GM19328 (cell line): ENCODE measurements at regions not wholly inside any gene's neighbourhood (a gene's known extent, or its start where the extent isn't known, plus 50 kb on each side); places are given as distances from the start of the nearest gene placed in this dataset.
"Not testable (repeated sequence)": the region's sequence is repeated elsewhere in the genome, so short reads cannot be mapped to it uniquely, and the experiment has no call there.

Experiments
- ATAC-seq: cut with Tn5 transposase; IDR thresholded peaks from one replicate; pipeline ENCODE4 v1.9.1; 2021; ENCODE audit warnings: mild to moderate bottlenecking, moderate library complexity; ENCODE audit not compliant: unreplicated experiment

DNA sequence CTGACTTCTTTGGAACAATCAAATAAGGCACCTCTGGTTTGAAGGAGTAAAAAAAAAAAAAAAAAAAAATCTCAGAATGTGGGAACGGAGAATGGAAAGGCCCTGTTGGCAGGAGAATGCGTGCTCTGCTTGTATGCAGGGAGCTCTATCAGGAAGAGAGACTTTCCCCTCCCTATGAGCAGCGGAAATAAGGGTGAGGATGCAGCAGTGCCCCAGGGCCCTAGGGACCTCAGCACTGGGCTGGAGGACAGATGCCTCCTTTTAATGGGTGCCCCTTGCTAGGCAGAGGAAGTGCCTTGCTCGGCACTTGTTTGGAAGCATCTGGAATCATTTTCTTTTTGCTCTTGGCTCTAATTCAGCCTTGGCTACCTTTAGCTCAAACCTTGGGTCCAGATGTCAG lies 283.4 kb upstream of the NBPF12 start:
- not testable (repeated sequence) for ATAC-seq

DNA sequence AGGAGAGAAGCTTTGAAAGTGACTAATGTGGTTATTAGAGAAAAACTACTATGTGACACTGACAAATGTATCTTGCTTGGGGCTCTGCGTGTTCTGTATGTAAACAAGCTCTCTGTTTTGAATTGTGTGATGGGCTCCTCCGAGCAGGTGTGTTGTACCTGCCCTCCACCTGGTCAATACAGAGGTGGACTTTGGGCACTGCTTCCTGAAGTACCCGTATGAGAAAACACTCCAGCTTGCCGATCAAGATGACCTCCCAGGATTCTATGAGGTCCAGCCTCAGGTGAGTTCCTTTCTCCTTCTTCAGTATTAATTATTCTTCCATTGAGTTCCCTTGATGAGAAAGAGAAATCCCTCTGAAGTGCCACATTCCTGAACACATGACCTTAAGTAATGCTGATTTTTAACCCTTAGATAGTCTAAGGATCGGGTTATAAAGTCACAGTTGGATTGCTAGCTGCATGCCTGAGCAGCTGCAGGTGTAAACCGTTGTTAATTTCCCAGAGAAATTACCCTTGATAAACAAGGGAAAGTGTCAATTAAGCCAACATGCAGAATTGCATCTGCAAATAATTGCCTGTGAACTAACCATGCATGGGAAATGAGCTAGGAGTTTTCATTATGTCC lies 292.0 kb upstream of the NBPF12 start:
- not testable (repeated sequence) for ATAC-seq

DNA sequence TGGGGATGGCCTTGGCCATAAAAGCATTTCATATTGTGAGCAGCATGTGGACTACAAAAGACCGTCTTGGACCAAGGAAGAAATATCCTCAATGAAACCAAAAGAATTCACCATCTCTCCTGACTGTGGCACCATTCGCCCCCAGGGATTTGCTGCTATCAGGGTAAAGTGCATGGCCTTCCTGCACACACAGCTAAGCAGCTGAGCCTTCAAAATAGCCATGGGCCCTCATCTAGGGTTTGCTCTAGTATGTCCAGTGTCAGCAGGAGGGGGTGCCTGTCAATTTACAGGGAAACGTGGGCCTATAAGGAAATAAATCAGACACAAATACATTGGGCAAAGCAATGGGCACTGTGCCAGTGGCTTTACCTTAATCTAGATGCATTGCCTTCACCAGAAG lies 296.6 kb upstream of the NBPF12 start:
- ATAC-seq = not testable (repeated sequence)

DNA sequence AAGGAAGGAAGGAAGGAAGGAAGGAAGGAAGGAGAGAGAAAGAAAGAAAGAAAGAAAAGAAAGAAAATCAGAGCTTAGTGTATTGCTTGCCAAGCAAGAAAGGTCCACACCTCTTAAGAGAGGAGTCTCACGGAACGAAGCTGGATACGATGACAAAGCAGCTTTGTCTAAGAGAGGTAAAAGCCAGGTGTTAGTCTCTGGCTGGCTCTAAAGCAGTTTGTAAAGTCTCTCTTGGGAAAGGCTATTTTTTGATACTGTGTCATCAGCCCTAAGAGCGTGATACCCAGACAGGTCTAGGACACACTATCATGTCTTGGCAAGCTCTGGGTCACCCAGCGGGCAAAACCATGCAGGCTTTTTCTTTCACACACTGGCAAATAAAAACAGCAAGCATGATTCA lies 297.5 kb upstream of the NBPF12 start:
- not testable (repeated sequence) for ATAC-seq

DNA sequence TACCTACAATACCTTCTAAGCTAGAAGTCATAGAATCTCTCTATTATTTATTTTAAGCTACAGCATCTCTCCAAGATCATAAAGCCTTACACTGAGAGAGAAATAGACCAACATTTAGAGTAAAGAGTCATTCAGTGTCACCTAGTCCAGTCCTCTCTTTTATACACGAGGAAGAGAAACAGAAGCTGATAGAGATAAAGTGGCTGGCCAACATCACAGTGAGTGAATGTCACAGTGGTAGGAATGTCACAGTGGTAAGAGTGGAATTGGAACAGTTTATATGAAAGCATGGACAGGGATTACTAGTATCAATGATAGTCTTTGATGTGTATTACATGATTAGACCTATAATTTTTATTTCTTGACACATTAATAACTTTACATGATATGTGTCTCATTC lies 307.8 kb upstream of the NBPF12 start:
- ATAC-seq = not testable (repeated sequence)

DNA sequence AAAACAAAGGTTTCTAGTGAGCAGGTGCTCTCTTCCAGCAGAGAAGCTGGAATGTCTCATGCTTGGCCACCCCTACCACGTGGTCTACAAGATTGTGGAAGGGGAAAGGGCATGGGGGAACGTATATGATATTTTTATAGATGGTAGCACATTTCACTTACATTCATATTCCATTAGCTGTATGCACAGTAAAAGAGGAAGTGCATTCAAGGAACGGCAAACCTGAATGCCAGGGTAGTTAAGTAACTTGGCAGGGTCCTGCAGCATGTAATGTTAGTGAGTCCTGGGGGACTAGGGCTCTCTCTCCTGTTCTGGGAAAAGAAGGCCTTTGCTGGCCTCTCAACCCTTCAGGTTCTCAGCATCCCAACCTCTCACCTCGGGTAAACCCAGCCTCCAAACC lies 319.5 kb upstream of the NBPF12 start:
- not testable (repeated sequence) for ATAC-seq

DNA sequence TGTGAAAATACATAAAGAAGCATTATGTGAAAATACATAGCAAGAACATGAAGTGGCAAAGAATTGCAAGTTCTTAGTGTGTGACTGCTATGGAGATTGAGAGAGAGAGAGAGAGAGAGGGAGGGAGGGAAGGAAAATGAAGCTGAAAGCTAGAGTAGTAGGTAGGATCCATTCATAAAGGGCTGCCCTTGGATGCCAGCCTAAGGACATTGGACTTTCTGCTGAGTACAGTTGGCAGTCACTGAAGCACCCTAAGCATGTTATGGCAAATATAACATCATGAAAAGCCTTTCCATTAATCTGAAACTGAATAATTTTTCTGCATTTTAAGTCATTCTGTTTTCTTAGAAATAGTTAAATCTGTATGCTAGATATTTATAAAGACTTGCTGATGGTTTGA lies 333.4 kb upstream of the NBPF12 start:
- not testable (repeated sequence) for ATAC-seq

DNA sequence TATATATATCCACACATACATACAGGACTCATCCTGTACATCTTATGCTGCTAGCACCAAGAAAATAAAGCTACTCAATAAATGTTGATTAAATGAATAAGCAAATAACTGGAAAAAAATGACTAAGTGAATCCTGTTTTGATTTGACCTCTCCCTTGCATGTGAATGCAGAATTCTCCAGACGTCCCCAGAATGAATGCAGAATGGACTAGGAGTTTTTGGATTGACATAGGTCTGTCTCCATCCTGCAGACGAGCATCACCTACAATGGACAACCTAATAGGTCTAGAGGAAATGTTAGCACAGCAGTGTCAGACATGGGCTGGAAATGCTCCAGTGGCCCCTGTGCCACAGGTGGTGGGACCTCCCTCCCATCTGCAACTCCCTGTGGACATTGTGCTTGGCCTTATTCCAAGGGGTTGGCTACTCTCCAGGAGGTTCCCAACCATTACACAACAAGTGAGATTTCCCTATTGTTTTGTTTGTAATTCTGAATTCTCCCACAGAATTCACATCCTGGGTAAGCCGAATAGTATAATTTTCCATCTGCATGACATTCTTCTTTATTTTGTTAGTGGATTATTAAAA lies 337.3 kb upstream of the NBPF12 start:
- not testable (repeated sequence) for ATAC-seq

DNA sequence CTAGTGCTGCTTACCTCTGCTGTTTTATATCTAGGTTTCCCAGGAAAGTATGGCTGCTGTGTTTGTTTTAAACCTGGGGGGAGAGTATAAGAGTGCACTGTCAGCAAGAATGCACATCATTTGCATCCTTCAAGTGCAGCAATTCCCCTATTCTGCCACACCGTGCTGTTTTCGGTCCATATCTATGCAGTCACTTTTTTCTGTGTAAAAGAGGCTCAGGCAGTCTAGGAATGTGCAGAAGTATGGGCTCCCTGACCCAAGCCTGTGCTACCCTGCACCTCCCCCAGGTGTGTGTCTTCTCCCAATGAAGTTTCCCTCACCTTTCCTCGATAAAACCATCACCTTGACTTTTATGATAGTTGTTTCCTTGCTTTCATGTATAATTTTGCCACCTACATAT lies 338.2 kb upstream of the NBPF12 start:
- ATAC-seq = not testable (repeated sequence)

DNA sequence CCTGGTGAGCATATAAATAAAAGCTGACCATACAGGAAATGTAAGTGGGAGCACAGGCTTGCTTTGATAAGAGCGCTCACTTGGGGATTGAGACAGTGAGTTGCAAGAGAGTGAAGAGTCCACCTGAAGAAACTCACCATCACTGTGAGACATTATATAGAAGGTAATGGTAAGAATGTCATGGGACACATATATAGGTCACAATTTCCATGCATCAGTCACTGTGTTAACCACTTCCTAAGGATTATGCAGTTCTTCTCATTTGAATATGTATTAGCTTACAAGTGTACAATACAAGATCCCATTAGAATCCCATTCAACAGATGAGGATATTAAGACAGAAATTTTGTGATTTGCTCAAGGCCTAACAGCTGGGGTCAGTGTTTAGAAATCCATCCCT lies 352.4 kb upstream of the NOTCH2NLA start:
- not testable (repeated sequence) for ATAC-seq

DNA sequence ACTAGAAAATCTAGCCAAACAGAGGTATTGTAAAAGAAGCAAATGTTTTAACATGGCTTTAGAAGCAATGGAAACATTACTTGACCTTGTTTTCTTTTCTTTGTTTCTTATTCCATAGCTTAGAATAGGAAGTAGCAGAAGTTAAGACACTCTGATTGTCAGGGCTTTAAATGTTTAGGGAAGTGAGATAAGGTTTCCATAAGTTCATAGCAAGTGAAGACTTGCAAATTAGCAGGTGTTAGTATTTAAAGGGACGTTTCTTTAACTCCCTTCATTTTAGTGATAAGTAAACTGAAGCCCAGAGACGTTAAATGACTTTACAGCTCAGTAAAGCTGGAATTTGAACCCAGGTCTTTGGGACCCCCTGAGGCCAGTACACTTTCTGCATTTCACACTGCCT lies 338.7 kb upstream of the NOTCH2NLA start:
- not testable (repeated sequence) for ATAC-seq

DNA sequence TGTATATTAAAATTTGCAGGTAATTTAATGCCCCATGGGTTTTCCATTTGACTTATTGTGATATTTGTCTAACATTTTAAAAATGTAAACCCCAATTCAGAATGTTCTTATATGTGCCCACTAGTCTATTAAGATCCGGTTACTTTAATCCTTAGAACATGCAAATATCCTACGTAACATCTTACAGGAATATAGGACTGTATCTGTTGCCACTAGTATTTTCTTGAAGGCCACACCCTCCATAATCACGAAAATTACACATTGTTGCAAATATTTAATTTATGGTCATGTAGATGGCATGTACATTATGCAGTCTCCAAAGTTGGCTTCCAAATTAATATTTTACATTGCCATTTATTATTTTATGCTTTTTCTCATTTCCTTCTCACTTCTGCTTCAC lies 329.2 kb upstream of the NOTCH2NLA start:
- ATAC-seq = not testable (repeated sequence)

DNA sequence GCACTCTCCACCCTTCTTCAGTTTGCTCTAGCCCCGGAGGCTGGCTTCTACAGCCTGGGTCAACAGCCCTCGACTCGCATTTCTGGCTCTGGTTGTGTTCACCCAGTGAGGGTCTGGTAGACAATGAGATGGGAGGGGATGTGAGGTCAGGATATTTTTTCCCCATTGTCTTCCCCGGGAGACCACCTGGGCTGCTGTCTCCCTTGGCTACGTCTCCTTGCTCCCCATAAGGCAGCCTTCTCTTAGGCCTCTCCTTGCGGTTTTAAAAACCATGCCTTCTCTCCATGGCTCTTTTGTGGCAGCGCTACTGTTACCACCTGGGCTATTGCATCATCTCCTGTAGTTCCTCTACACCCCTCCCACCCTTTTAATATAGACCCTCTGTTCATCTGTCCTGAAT lies 327.6 kb upstream of the NOTCH2NLA start:
- not testable (repeated sequence) for ATAC-seq

DNA sequence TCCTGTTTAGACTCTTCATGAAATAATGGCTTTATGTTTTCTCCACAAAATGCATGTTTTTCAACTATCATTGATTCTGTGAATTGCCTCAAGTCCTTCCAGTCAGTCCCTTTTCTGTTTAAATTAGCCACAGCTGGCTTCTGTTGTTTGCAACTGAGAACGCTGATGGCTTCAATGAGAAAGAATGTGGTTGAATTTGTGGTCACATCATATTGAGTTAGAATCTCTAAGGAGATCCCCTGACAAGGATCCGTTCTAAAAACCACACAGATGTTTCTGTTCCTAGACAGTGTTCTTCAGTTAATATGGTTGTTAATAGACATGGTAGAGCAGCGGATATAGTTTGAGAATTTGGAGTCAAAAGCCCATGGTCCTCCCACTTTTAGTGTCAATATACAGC lies 323.6 kb upstream of the NOTCH2NLA start:
- ATAC-seq = not testable (repeated sequence)

DNA sequence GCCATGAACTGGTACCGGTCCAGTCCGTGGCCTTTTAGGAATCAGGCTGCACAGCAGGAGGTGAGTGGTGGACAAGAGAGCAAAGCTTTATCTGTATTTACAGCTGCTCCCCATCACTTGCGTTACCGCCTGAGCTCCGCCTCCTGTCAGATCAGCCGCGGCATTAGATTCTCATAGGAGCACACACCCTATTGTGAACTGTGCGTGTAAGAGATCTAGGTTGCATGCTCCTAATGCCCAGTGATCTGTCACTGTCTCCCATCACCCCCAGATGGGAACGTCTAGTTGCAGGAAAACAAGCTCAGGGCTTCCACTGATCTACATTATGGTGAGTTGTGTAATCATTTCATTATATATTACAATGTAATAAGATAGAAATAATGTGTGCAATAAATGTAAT lies 319.9 kb upstream of the NOTCH2NLA start:
- ATAC-seq = not testable (repeated sequence)

DNA sequence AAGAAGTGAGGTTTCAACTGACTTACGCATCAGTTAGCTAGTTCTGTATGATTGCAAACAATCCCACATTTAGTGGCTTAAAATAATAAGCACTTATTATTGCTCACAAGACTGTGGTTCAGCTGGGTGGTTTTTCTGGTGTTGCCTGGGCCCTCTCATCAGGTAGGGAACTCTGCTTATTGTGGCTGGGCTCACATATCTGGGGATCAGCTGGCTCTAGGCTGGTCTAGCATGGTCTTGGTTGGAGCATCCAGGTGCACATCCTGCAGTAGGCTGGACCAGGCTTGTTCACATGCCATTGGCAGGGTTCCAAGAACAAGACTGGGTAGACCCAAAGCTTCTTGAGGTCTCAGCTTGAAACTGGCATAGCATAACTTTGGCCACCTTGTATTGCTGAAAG lies 317.4 kb upstream of the NOTCH2NLA start:
- ATAC-seq = not testable (repeated sequence)

DNA sequence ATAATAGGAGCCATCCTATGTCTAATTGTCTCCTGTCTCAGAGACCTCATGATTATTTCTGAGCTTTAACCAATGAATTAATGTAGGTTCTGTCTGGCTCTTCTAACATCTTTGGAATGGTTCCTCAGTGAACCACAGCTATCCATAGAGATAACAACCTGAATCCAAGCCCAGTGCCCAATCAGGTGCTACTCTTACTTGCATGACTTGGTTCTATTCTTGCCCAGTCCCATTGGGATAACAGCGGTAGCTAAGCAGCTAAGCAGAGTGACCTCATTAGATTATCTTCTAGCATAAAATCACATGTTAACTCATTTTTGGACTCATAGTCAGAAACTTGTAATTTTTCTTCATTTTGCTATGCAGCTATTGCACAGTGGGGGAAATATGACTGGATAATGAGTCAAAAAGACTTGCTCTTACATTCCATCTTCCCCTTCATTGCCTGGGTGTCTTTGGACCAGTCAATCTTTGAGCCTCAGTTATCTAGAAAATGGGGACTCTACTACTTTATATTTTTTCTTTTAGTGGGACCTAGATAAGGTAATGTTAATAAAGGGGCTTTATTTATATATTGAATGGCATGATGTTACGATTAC lies 309.1 kb upstream of the NOTCH2NLA start:
- not testable (repeated sequence) for ATAC-seq

DNA sequence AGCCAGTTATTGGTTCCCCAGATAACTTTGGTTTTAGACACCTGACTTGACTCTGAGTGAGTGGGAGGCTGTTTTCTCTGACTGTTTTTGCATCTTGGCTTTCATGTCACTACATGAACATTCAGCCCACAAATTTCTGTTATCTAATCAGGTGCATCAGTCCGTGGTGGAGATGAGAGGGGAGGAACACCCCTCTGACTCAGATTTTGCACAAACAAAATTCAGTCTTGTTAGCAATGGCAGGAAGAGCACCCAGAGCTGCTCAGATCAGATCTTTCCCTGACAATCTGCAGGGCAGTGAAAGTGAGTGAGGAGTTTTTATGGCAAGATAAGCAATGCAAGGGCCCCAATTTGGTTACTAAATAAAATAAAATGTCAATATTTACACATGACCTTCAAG lies 307.2 kb upstream of the NOTCH2NLA start:
- not testable (repeated sequence) for ATAC-seq

DNA sequence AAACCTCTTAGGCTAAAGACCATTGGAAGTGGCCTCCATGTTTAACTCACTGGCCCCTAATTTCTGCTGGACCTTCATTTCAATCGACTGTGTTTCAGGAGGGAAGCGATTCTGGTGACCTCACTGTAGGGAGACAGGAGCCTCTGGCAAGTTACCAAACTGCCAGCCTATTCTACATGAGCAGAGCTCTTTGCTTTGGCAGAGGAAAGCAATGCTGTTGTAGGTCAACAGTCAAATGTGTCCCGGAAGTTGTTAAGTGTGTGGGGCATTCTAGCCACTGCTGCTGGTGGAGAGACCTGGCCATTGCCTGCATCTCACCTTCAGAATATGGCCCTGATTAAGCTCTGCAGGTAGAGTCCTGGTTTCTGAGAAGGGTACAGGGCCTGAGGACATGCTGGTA lies 306.8 kb upstream of the NOTCH2NLA start:
- not testable (repeated sequence) for ATAC-seq

DNA sequence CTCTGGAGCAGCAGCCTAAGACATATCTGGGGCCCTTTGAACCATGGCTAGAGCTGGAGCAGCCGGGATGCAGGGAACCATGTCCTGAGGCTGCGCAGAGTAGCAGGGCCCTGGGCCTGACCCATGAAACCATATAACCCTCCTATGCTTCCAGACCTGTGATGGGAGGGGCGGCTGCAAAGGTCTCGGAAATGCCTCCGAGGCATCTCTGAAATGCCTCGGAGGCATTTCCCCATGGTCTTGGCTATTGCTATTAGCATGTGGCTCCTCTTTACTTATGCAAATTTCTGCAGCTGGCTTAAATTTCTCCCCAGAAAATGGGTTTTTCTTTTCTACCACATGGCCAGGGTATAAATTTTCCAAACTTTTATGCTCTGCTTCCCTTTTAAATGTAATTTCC lies 302.1 kb upstream of the NOTCH2NLA start:
- not testable (repeated sequence) for ATAC-seq

DNA sequence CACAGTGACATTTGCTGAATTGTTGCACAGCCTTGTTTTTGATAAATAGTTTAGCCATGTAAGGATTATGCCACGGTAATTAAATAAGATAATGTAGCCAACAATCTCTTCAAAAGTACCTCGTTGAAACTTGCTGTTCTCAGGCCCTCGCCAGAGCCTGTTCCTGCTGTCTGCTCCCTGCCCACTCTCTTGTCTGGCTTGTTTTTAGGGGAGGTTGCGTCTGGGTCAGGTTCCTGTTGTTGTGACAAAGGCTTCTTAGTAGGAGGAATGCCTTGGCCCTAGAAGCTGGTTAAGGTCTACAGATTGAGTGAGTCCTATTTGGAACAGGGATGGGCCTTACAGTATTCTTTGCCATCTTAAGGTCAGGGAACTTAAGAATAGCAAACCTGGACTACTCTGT lies 294.0 kb upstream of the NOTCH2NLA start:
- ATAC-seq = not testable (repeated sequence)

DNA sequence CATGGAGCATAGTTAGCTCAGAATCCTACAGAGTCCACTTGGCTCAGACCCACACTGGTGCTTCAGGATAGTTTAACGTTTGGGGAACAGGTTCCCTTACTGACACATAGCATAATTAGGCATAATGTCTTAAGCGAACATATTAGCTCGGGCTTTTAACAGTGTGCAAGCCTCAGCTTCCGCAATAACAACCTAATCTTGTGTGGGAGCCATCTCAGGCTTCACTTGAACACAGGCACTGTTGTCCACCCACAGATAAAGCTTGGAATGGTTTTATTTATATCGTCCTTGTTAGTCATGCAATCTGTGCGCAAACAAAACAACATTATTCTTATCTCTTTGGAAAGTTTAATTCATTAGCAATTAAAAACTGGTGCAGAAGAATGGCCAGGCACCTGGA lies 293.5 kb upstream of the NOTCH2NLA start:
- not testable (repeated sequence) for ATAC-seq
